Naive thymus-derived CD4-positive, alpha-beta T cell (primary cell): ENCODE measurements at regions not wholly inside any gene's neighbourhood (a gene's known extent, or its start where the extent isn't known, plus 50 kb on each side); places are given as distances from the start of the nearest gene placed in this dataset. TPM values are rescaled to one million over a fixed set of nuclear protein-coding genes. Genes with fewer than 3 reads are reported as not detected.

Experiments
- ATAC-seq: fragments of 150-1000 bp; cut with Tn5 transposase; 2 replicates; pipeline ENCODE4 v1.10.0; 2021; ENCODE audit warnings: mild to moderate bottlenecking, moderate library complexity
- CTCF ChIA-PET: fragments of 350-600 bp; sonication (Branson Sonifier 250); formaldehyde crosslinking; loops from one replicate; lab custom pipeline; 2021; ENCODE audit warnings: antibody characterized with exemption; lab: Charles Lee
- POLR2A ChIA-PET: fragments of 350-600 bp; sonication (Branson Sonifier 250); formaldehyde crosslinking; loops from one replicate; lab custom pipeline; 2021; ENCODE audit warnings: antibody characterized with exemption, inconsistent platforms; lab: Charles Lee
- DNase-seq, 9 donors: peaks; one replicate each; pipeline versions ENCODE4 v3.0.0 to v3.0.0-alpha.2; 2020 to 2022; ENCODE audit warnings: mixed read lengths in 1 of 9
- H3K27ac ChIP-seq: one replicate; pipeline ENCODE4 v1.7.0; 2013; ENCODE audit warnings: mild to moderate bottlenecking, low read depth, low read length, moderate library complexity
- H3K27me3 ChIP-seq, 2 donors: one replicate each; pipeline ENCODE4 v1.7.0; 2013; ENCODE audit warnings: low read length in 2 of 2, mild to moderate bottlenecking in 2 of 2, moderate library complexity in 2 of 2; ENCODE audit not compliant: control insufficient read depth in 2 of 2, insufficient read depth in 2 of 2
- H3K36me3 ChIP-seq, 3 experiments: 1 replicate in 2 of 3; 2 replicates in 1 of 3; pipeline ENCODE4 v1.7.0; 2013; ENCODE audit warnings: low read length in 3 of 3, mild to moderate bottlenecking in 3 of 3, moderate library complexity in 1 of 3; ENCODE audit not compliant: insufficient read depth in 3 of 3, control insufficient read depth in 2 of 3
- H3K4me1 ChIP-seq, 2 donors: one replicate each; pipeline ENCODE4 v1.7.0; 2013; ENCODE audit warnings: low read length in 2 of 2, mild to moderate bottlenecking in 2 of 2, moderate library complexity in 1 of 2; ENCODE audit not compliant: control insufficient read depth in 2 of 2, insufficient read depth in 2 of 2
- H3K4me3 ChIP-seq: 2 replicates; pipeline ENCODE4 v1.7.0; 2013; ENCODE audit warnings: mild to moderate bottlenecking, low read length
- H3K9me3 ChIP-seq, 3 experiments: 1 replicate in 2 of 3; 2 replicates in 1 of 3; pipeline ENCODE4 v1.7.0; 2013; ENCODE audit warnings: low read length in 3 of 3; ENCODE audit not compliant: control insufficient read depth in 2 of 3
- H3K27ac Mint-ChIP-seq, 9 donors: one replicate each; pipeline ENCODE4 v1.8.0; 2020 to 2022; ENCODE audit warnings: mixed read lengths in 9 of 9, mild to moderate bottlenecking in 8 of 9, moderate library complexity in 5 of 9, inconsistent platforms in 2 of 9
- H3K27me3 Mint-ChIP-seq, 5 donors: one replicate each; pipeline ENCODE4 v1.8.0; 2021 to 2022; ENCODE audit warnings: mixed read lengths in 5 of 5, mild to moderate bottlenecking in 1 of 5
- H3K36me3 Mint-ChIP-seq, 5 donors: one replicate each; pipeline ENCODE4 v1.8.0; 2020 to 2022; ENCODE audit warnings: mixed read lengths in 5 of 5, mild to moderate bottlenecking in 3 of 5, inconsistent platforms in 1 of 5
- H3K4me1 Mint-ChIP-seq, 7 donors: one replicate each; pipeline ENCODE4 v1.8.0; 2020 to 2022; ENCODE audit warnings: mixed read lengths in 7 of 7, mild to moderate bottlenecking in 3 of 7, inconsistent platforms in 1 of 7
- H3K4me3 Mint-ChIP-seq, 10 donors: one replicate each; pipeline ENCODE4 v1.8.0; 2020 to 2022; ENCODE audit warnings: mild to moderate bottlenecking in 10 of 10, mixed read lengths in 10 of 10, moderate library complexity in 6 of 10, inconsistent platforms in 2 of 10
- H3K9me3 Mint-ChIP-seq, 11 donors: one replicate each; pipeline ENCODE4 v1.8.0; 2020 to 2022; ENCODE audit warnings: mixed read lengths in 11 of 11, mild to moderate bottlenecking in 4 of 11, inconsistent platforms in 1 of 11, moderate library complexity in 1 of 11
- intact Hi-C, 2 donors: fragments of 100-400 bp; cut with micrococcal nuclease; formaldehyde crosslinking; loops; one replicate each; pipeline ENCODE4 v1.15.1; 2023
- microRNA-seq: library from miRNA; unstranded; fragments of <30 nt; microRNA quantifications from one replicate; pipeline ENCODE4 v1.2.0, GENCODE V29; 2022; ENCODE audit warnings: borderline microRNAs expressed

- Mint-ChIP-seq H3K4me3 (no peak overlapping the region), H3K36me3 (no peaks in the 10 kb centered on the region), H3K9me3 (peaks cover 0 to 8% (median 4%) of the 10 kb centered on the region in 11 donors), H3K27me3 (no peaks in the 10 kb centered on the region), H3K27ac (no peak overlapping the region), H3K4me1 (no peaks in the 10 kb centered on the region)
- no peaks in the 10 kb centered on the region for H3K4me1 ChIP-seq
- DNase-seq (no peak), ATAC-seq (no peak)
- no peaks in the 10 kb centered on the region for H3K27me3 ChIP-seq
- no peak overlapping the region for H3K27ac ChIP-seq
- no peak overlapping the region for H3K4me3 ChIP-seq
- intact Hi-C loops, result no loop called here
- no peaks in the 10 kb centered on the region for H3K9me3 ChIP-seq
- ChIA-PET POLR2A (no interaction called here), CTCF (no interaction called here)
- no peaks in the 10 kb centered on the region for H3K36me3 ChIP-seq
Observed at GRCh38 chr12:24014915-24015832, 65.7 kb upstream of the SOX5 start.

GRCh38 chr12:24014240-24014639 is 64.8 kb upstream of the SOX5 start:
- POLR2A ChIA-PET, result no interaction called here
- peaks cover 0 to 8% (median 4%) of the 10 kb centered on the region in 11 donors for H3K9me3 Mint-ChIP-seq
- H3K4me1 ChIP-seq, result no peaks in the 10 kb centered on the region
- H3K4me3 Mint-ChIP-seq, result no peak overlapping the region
- H3K9me3 ChIP-seq, result no peaks in the 10 kb centered on the region
- CTCF ChIA-PET, result no interaction called here
- no peaks in the 10 kb centered on the region for H3K36me3 ChIP-seq
- intact Hi-C loops, result no loop called here
- H3K4me1 Mint-ChIP-seq, result no peaks in the 10 kb centered on the region
- ATAC-seq (no peak), DNase-seq (no peak)
- H3K4me3 ChIP-seq, result no peak overlapping the region
- no peaks in the 10 kb centered on the region for H3K27me3 Mint-ChIP-seq
- H3K27me3 ChIP-seq, result no peaks in the 10 kb centered on the region
- no peak overlapping the region for H3K27ac Mint-ChIP-seq
- H3K36me3 Mint-ChIP-seq, result no peaks in the 10 kb centered on the region
- H3K27ac ChIP-seq, result no peak overlapping the region

GRCh38 chr12:24012528-24012927 is 63.1 kb upstream of the SOX5 start:
- no peak overlapping the region for H3K4me3 Mint-ChIP-seq
- no peak overlapping the region for H3K27ac Mint-ChIP-seq
- CTCF ChIA-PET, result no interaction called here
- Histone ChIP-seq H3K27ac (no peak overlapping the region), H3K27me3 (no peaks in the 10 kb centered on the region), H3K36me3 (no peaks in the 10 kb centered on the region), H3K4me1 (no peaks in the 10 kb centered on the region), H3K4me3 (no peak overlapping the region), H3K9me3 (no peaks in the 10 kb centered on the region)
- intact Hi-C loops, result no loop called here
- DNase-seq (no peak), ATAC-seq (no peak)
- POLR2A ChIA-PET, result no interaction called here
- peaks cover 0 to 7% (median 0%) of the 10 kb centered on the region in 11 donors for H3K9me3 Mint-ChIP-seq
- H3K36me3 Mint-ChIP-seq, result no peaks in the 10 kb centered on the region
- H3K27me3 Mint-ChIP-seq, result no peaks in the 10 kb centered on the region
- H3K4me1 Mint-ChIP-seq, result no peaks in the 10 kb centered on the region

DNA sequence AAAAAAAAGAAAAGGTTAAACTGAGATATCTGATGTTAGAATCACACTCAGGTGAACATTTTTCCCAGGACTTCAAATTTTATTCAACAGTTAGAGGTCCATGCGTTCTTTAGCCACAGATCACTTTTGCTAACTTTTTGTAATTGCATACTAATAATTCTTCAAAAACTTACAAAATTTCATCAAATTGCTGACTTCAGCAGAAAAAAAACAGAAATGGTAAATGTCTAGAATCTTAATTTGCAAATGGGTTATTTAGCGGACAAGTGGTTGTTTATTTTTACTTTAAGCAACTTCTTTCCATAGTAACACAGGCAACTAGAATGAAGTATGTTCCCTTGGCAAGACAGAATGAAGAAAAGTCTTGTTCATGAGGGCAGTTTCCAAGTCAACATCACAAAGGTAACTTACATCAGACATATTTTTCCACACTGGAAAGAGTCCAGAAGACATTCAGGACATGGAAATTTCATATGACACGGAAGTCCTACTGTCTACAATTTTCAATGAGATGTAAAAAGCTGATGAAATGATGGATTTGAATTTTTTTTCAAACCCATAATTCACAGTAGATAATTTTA is 62.5 kb upstream of the SOX5 start:
- Mint-ChIP-seq H3K27me3 (no peaks in the 10 kb centered on the region), H3K9me3 (peaks cover 0 to 7% (median 0%) of the 10 kb centered on the region in 11 donors), H3K36me3 (no peaks in the 10 kb centered on the region), H3K4me3 (no peak overlapping the region), H3K4me1 (no peaks in the 10 kb centered on the region), H3K27ac (no peak overlapping the region)
- Histone ChIP-seq H3K4me3 (no peak overlapping the region), H3K27me3 (no peaks in the 10 kb centered on the region), H3K4me1 (no peaks in the 10 kb centered on the region), H3K27ac (no peak overlapping the region), H3K9me3 (no peaks in the 10 kb centered on the region), H3K36me3 (no peaks in the 10 kb centered on the region)
- no peak for DNase-seq
- intact Hi-C loops, result no loop called here
- ChIA-PET CTCF (no interaction called here), POLR2A (no interaction called here)
- no peak for ATAC-seq

- no peak for DNase-seq
- intact Hi-C loops, result no loop called here
- Histone ChIP-seq H3K4me3 (no peak overlapping the region), H3K27me3 (no peaks in the 10 kb centered on the region), H3K4me1 (no peaks in the 10 kb centered on the region), H3K27ac (no peak overlapping the region), H3K36me3 (no peaks in the 10 kb centered on the region), H3K9me3 (no peaks in the 10 kb centered on the region)
- no peak overlapping the region for H3K4me3 Mint-ChIP-seq
- ChIA-PET POLR2A (no interaction called here), CTCF (no interaction called here)
- no peaks in the 10 kb centered on the region for H3K4me1 Mint-ChIP-seq
- no peaks in the 10 kb centered on the region for H3K27me3 Mint-ChIP-seq
- H3K36me3 Mint-ChIP-seq, result no peaks in the 10 kb centered on the region
- ATAC-seq, result no peak
- H3K9me3 Mint-ChIP-seq, result peaks cover 0 to 3% (median 0%) of the 10 kb centered on the region in 11 donors
- H3K27ac Mint-ChIP-seq, result no peak overlapping the region
Observed at GRCh38 chr12:24008166-24008565, 58.7 kb upstream of the SOX5 start.

Small RNA genes lying in the stretch of these regions (microRNA-seq; reads per million reads assigned to microRNA genes)
- gene MIR920, result not detected
